IgD-negative memory B cell (primary cell): ENCODE measurements at regions not wholly inside any gene's neighbourhood (a gene's known extent, or its start where the extent isn't known, plus 50 kb on each side); places are given as distances from the start of the nearest gene placed in this dataset.
"Not testable (repeated sequence)": the region's sequence is repeated elsewhere in the genome, so short reads cannot be mapped to it uniquely, and the experiment has no call there.

Experiments used
- H3K27ac Mint-ChIP-seq, 3 donors: one replicate each; pipeline ENCODE4 v1.8.0; 2020 to 2022; ENCODE audit warnings: mild to moderate bottlenecking in 3 of 3, mixed read lengths in 3 of 3, moderate library complexity in 1 of 3
- H3K27me3 Mint-ChIP-seq: one replicate; pipeline ENCODE4 v1.8.0; 2021; ENCODE audit warnings: mixed read lengths
- H3K36me3 Mint-ChIP-seq: one replicate; pipeline ENCODE4 v1.8.0; 2020; ENCODE audit warnings: mild to moderate bottlenecking, mixed read lengths
- H3K4me1 Mint-ChIP-seq, 3 donors: one replicate each; pipeline ENCODE4 v1.8.0; 2020 to 2022; ENCODE audit warnings: mixed read lengths in 3 of 3, mild to moderate bottlenecking in 1 of 3
- H3K4me3 Mint-ChIP-seq, 4 donors: one replicate each; pipeline ENCODE4 v1.8.0; 2020 to 2022; ENCODE audit warnings: mild to moderate bottlenecking in 4 of 4, mixed read lengths in 4 of 4, moderate library complexity in 3 of 4
- H3K9me3 Mint-ChIP-seq, 3 donors: one replicate each; pipeline ENCODE4 v1.8.0; 2020 to 2021; ENCODE audit warnings: mixed read lengths in 3 of 3, mild to moderate bottlenecking in 1 of 3

- Mint-ChIP-seq H3K36me3 (no peaks in the 10 kb centered on the region), H3K4me3 (no peak overlapping the region)
Observed at GRCh38 chr10:108962172-108962571, 961.1 kb downstream of the XPNPEP1 start.

GRCh38 chr10:108957681-108958080, 965.6 kb downstream of the XPNPEP1 start:
- H3K27ac Mint-ChIP-seq: no peak overlapping the region
- peaks cover 0 to 4% (median 4%) of the 10 kb centered on the region in 3 donors for H3K9me3 Mint-ChIP-seq
- no peaks in the 10 kb centered on the region for H3K4me1 Mint-ChIP-seq
- no peak overlapping the region for H3K4me3 Mint-ChIP-seq
- no peaks in the 10 kb centered on the region for H3K36me3 Mint-ChIP-seq
- H3K27me3 Mint-ChIP-seq: no peaks in the 10 kb centered on the region

More at GRCh38 chr10:108962172-108962571, 961.1 kb downstream of the XPNPEP1 start:
- Mint-ChIP-seq H3K9me3 (peaks cover 0 to 2% (median 0%) of the 10 kb centered on the region in 3 donors), H3K27ac (no peak overlapping the region), H3K4me1 (no peaks in the 10 kb centered on the region), H3K27me3 (peaks cover 2% of the 10 kb centered on the region)

GRCh38 chr10:108956149-108956548, 967.2 kb downstream of the XPNPEP1 start:
- Mint-ChIP-seq H3K4me3 (no peak overlapping the region), H3K27me3 (no peaks in the 10 kb centered on the region), H3K27ac (no peak overlapping the region), H3K9me3 (peaks cover 2 to 11% (median 11%) of the 10 kb centered on the region in 3 donors), H3K4me1 (no peaks in the 10 kb centered on the region), H3K36me3 (no peaks in the 10 kb centered on the region)

- H3K27ac Mint-ChIP-seq, H3K36me3 Mint-ChIP-seq, H3K27me3 Mint-ChIP-seq, H3K4me1 Mint-ChIP-seq: not testable (repeated sequence)
- Mint-ChIP-seq H3K4me3 (peak overlapping the region in 1 of 4 donors; percentile 40), H3K9me3 (peaks cover 3 to 12% (median 7%) of the 10 kb centered on the region in 3 donors)
Observed at GRCh38 chr10:108920029-108920428, 1003.3 kb downstream of the XPNPEP1 start.

GRCh38 chr10:108913300-108913699, 1010.0 kb downstream of the XPNPEP1 start:
- Mint-ChIP-seq H3K4me3 (no peak overlapping the region), H3K27me3 (peaks cover 17% of the 10 kb centered on the region), H3K36me3 (peaks cover 2% of the 10 kb centered on the region), H3K4me1 (peaks cover 0 to 12% (median 5%) of the 10 kb centered on the region in 3 donors), H3K9me3 (peaks cover 0 to under 1% (median 0%) of the 10 kb centered on the region in 3 donors), H3K27ac (no peak overlapping the region)

GRCh38 chr10:108911814-108912541, 1011.3 kb downstream of the XPNPEP1 start:
- Mint-ChIP-seq H3K27me3 (peaks cover 17% of the 10 kb centered on the region), H3K36me3 (peaks cover 2% of the 10 kb centered on the region), H3K27ac (no peak overlapping the region), H3K4me1 (peaks cover 0 to 12% (median 5%) of the 10 kb centered on the region in 3 donors), H3K9me3 (no peaks in the 10 kb centered on the region), H3K4me3 (peak overlapping the region; percentile 14 to 83 (median 68))

GRCh38 chr10:108908096-108908495, 1015.2 kb downstream of the XPNPEP1 start:
- Mint-ChIP-seq H3K4me1 (peaks cover 0 to 11% (median 5%) of the 10 kb centered on the region in 3 donors), H3K36me3 (peaks cover 2% of the 10 kb centered on the region), H3K9me3 (no peaks in the 10 kb centered on the region), H3K4me3 (no peak overlapping the region), H3K27ac (no peak overlapping the region), H3K27me3 (peaks cover 14% of the 10 kb centered on the region)

- Mint-ChIP-seq H3K27me3 (peaks cover 4% of the 10 kb centered on the region), H3K27ac (no peak overlapping the region), H3K36me3 (peaks cover 2% of the 10 kb centered on the region), H3K4me3 (no peak overlapping the region), H3K4me1 (peaks cover 10 to 14% (median 13%) of the 10 kb centered on the region in 3 donors), H3K9me3 (no peaks in the 10 kb centered on the region)
Observed at GRCh38 chr10:108905821-108906220, 1017.5 kb downstream of the XPNPEP1 start.

GRCh38 chr10:108905171-108905570, 1018.1 kb downstream of the XPNPEP1 start:
- H3K9me3 Mint-ChIP-seq: no peaks in the 10 kb centered on the region
- no peak overlapping the region for H3K4me3 Mint-ChIP-seq
- peaks cover 10 to 14% (median 13%) of the 10 kb centered on the region in 3 donors for H3K4me1 Mint-ChIP-seq
- peaks cover 2% of the 10 kb centered on the region for H3K36me3 Mint-ChIP-seq
- peaks cover 3% of the 10 kb centered on the region for H3K27me3 Mint-ChIP-seq
- H3K27ac Mint-ChIP-seq: no peak overlapping the region

GRCh38 chr10:108904163-108904838, 1019.0 kb downstream of the XPNPEP1 start:
- no peak overlapping the region for H3K4me3 Mint-ChIP-seq
- peaks cover 10 to 14% (median 13%) of the 10 kb centered on the region in 3 donors for H3K4me1 Mint-ChIP-seq

GRCh38 chr10:108902619-108903285, 1020.6 kb downstream of the XPNPEP1 start:
- Mint-ChIP-seq H3K9me3 (no peaks in the 10 kb centered on the region), H3K27ac (no peak overlapping the region), H3K4me3 (peak overlapping the region in 2 of 4 donors; percentile 20 to 83), H3K4me1 (peaks cover 10 to 18% (median 13%) of the 10 kb centered on the region in 3 donors), H3K36me3 (no peaks in the 10 kb centered on the region), H3K27me3 (peaks cover 1% of the 10 kb centered on the region)

More at GRCh38 chr10:108904163-108904838, 1019.0 kb downstream of the XPNPEP1 start:
- no peak overlapping the region for H3K27ac Mint-ChIP-seq
- H3K27me3 Mint-ChIP-seq: peaks cover 2% of the 10 kb centered on the region
- no peaks in the 10 kb centered on the region for H3K9me3 Mint-ChIP-seq
- no peaks in the 10 kb centered on the region for H3K36me3 Mint-ChIP-seq

- peaks cover 10 to 18% (median 15%) of the 10 kb centered on the region in 3 donors for H3K4me1 Mint-ChIP-seq
- peak overlapping the region in 2 of 4 donors; percentile 20 to 83 for H3K4me3 Mint-ChIP-seq
- peaks cover 1% of the 10 kb centered on the region for H3K27me3 Mint-ChIP-seq
- H3K36me3 Mint-ChIP-seq: peaks cover 2% of the 10 kb centered on the region
- H3K27ac Mint-ChIP-seq: no peak overlapping the region
- H3K9me3 Mint-ChIP-seq: peaks cover 0 to 3% (median 0%) of the 10 kb centered on the region in 3 donors
Observed at GRCh38 chr10:108901781-108902618, 1021.3 kb downstream of the XPNPEP1 start.

- peaks cover 0 to 3% (median 2%) of the 10 kb centered on the region in 3 donors for H3K9me3 Mint-ChIP-seq
- peaks cover 2% of the 10 kb centered on the region for H3K36me3 Mint-ChIP-seq
- peaks cover 25 to 29% (median 28%) of the 10 kb centered on the region in 3 donors for H3K4me1 Mint-ChIP-seq
- H3K27ac Mint-ChIP-seq: no peak overlapping the region
- peaks cover 1% of the 10 kb centered on the region for H3K27me3 Mint-ChIP-seq
- no peak overlapping the region for H3K4me3 Mint-ChIP-seq
Observed at GRCh38 chr10:108899670-108900069, 1023.6 kb downstream of the XPNPEP1 start.
